GM23338 (cell line): ENCODE measurements at regions not wholly inside any gene's neighbourhood (a gene's known extent, or its start where the extent isn't known, plus 50 kb on each side); places are given as distances from the start of the nearest gene placed in this dataset.

Experiments
- ATAC-seq: fragments of 200-7000 bp; cut with Tn5 transposase; 3 replicates; pipeline ENCODE4 v1.9.1; 2020
- DNase-seq: peaks from one replicate; pipeline ENCODE4 v3.0.0-alpha.2; 2015; ENCODE audit warnings: low spot score
- H2AFZ ChIP-seq: fragments of 200-600 bp; sonication (generic); 2 replicates; pipeline ENCODE4 v1.8.0; 2016; ENCODE audit warnings: antibody characterized with exemption, mild to moderate bottlenecking, moderate library complexity
- H3F3A ChIP-seq: fragments of 200-600 bp; sonication (generic); replicated peaks from 2 replicates; pipeline ENCODE4 v1.8.0; 2017; ENCODE audit warnings: antibody characterized with exemption, mixed run types, low read depth
- H3K27ac ChIP-seq: fragments of 200-600 bp; sonication (generic); 2 replicates; pipeline ENCODE4 v1.6.1; 2016; ENCODE audit warnings: low read depth
- H3K27me3 ChIP-seq: fragments of 200-600 bp; sonication (generic); 2 replicates; pipeline ENCODE4 v1.8.0; 2016; ENCODE audit warnings: mild to moderate bottlenecking, mixed run types, moderate library complexity; ENCODE audit not compliant: insufficient read depth
- H3K36me3 ChIP-seq: fragments of 200-600 bp; sonication (generic); 2 replicates; pipeline ENCODE4 v1.8.0; 2016; ENCODE audit warnings: mild to moderate bottlenecking; ENCODE audit not compliant: insufficient read depth
- H3K4me1 ChIP-seq: fragments of 200-600 bp; sonication (generic); 2 replicates; pipeline ENCODE4 v1.8.0; 2016; ENCODE audit warnings: mild to moderate bottlenecking, moderate library complexity; ENCODE audit not compliant: insufficient read depth
- H3K4me2 ChIP-seq: fragments of 200-600 bp; sonication (generic); 2 replicates; pipeline ENCODE4 v1.7.1; 2017; ENCODE audit warnings: mixed run types
- H3K4me3 ChIP-seq: fragments of 200-600 bp; sonication (generic); 2 replicates; pipeline ENCODE4 v1.6.1; 2016; ENCODE audit warnings: mixed run types
- H3K79me2 ChIP-seq: fragments of 200-600 bp; sonication (generic); replicated peaks from 2 replicates; pipeline ENCODE4 v1.8.0; 2017; ENCODE audit warnings: mild to moderate bottlenecking; ENCODE audit not compliant: insufficient read depth
- H3K9me2 ChIP-seq: fragments of 200-600 bp; sonication (generic); 2 replicates; pipeline ENCODE4 v1.8.0; 2017; ENCODE audit not compliant: insufficient read depth
- H4K20me1 ChIP-seq: fragments of 200-600 bp; sonication (generic); replicated peaks from 2 replicates; pipeline ENCODE4 v1.8.0; 2017; ENCODE audit warnings: mild to moderate bottlenecking; ENCODE audit not compliant: insufficient read depth
- H3K27ac Mint-ChIP-seq: 2 replicates; pipeline ENCODE4 v1.8.0; 2020; ENCODE audit warnings: inconsistent platforms, mild to moderate bottlenecking, moderate library complexity, mixed read lengths
- H3K27me3 Mint-ChIP-seq: 3 replicates; pipeline ENCODE4 v1.8.0; 2022; ENCODE audit warnings: low read depth, mild to moderate bottlenecking, moderate library complexity, mixed read lengths, inconsistent platforms; ENCODE audit not compliant: insufficient read depth, poor library complexity
- H3K36me3 Mint-ChIP-seq: 3 replicates; pipeline ENCODE4 v1.8.0; 2021; ENCODE audit warnings: low read depth, mild to moderate bottlenecking, inconsistent platforms, moderate library complexity, mixed read lengths
- H3K4me1 Mint-ChIP-seq: 3 replicates; pipeline ENCODE4 v1.8.0; 2020; ENCODE audit warnings: mild to moderate bottlenecking, inconsistent platforms, mixed read lengths
- H3K4me3 Mint-ChIP-seq: 3 replicates; pipeline ENCODE4 v1.8.0; 2021; ENCODE audit warnings: moderate library complexity, mild to moderate bottlenecking, inconsistent platforms, mixed read lengths
- H3K9me3 Mint-ChIP-seq: 3 replicates; pipeline ENCODE4 v1.8.0; 2020; ENCODE audit warnings: moderate library complexity, mild to moderate bottlenecking, inconsistent platforms, mixed read lengths
- CREB1 ChIP-seq: fragments of 250-450 bp; sonication (Bioruptor Pico); IDR thresholded peaks from 2 replicates; pipeline ENCODE4 v1.5.0; 2020; ENCODE audit warnings: low read depth, mild to moderate bottlenecking, moderate library complexity
- ETS1 ChIP-seq: IDR thresholded peaks from 2 replicates; pipeline ENCODE4 v1.6.1; 2016; ENCODE audit warnings: antibody characterized with exemption
- EZH2 ChIP-seq: fragments of 200-600 bp; sonication (generic); IDR thresholded peaks from one replicate; pipeline ENCODE4 v1.8.0; 2017; ENCODE audit warnings: antibody characterized with exemption, mild to moderate bottlenecking, low read depth; ENCODE audit not compliant: unreplicated experiment
- EZH2phosphoT487 ChIP-seq: fragments of 200-600 bp; sonication (generic); IDR thresholded peaks from one replicate; pipeline ENCODE4 v1.8.1; 2018; ENCODE audit warnings: antibody characterized with exemption; ENCODE audit not compliant: unreplicated experiment
- JUNB ChIP-seq: IDR thresholded peaks from one replicate; pipeline ENCODE4 v1.6.1; 2016; ENCODE audit warnings: antibody characterized with exemption; ENCODE audit not compliant: unreplicated experiment
- NANOG ChIP-seq: IDR thresholded peaks from 2 replicates; pipeline ENCODE4 v1.6.1; 2016; ENCODE audit warnings: antibody characterized with exemption, borderline replicate concordance
- POLR2AphosphoS5 ChIP-seq: IDR thresholded peaks from 2 replicates; pipeline ENCODE4 v1.6.1; 2016; ENCODE audit warnings: antibody characterized with exemption, low read depth
- STAT1 ChIP-seq: IDR thresholded peaks from one replicate; pipeline ENCODE4 v1.6.1; 2016; ENCODE audit warnings: antibody characterized with exemption; ENCODE audit not compliant: unreplicated experiment
- ZNF114 ChIP-seq: fragments of 250-450 bp; sonication (Bioruptor Pico); IDR thresholded peaks from 2 replicates; pipeline ENCODE4 v1.5.0; 2020; ENCODE audit warnings: mild to moderate bottlenecking, moderate library complexity
- ZNF331 ChIP-seq: fragments of 250-450 bp; sonication (Bioruptor Pico); IDR thresholded peaks from 2 replicates; pipeline ENCODE4 v1.5.0; 2020; ENCODE audit warnings: low read depth, mild to moderate bottlenecking, moderate library complexity
- ZNF462 ChIP-seq: fragments of 250-450 bp; sonication (Bioruptor Pico); IDR thresholded peaks from 2 replicates; pipeline ENCODE4 v1.5.0; 2020; ENCODE audit warnings: mild to moderate bottlenecking, moderate library complexity
- TF ChIP-seq, protein P1 (sequence below), 2 experiments: fragments of 200-600 bp in 1 of 2; sonication (generic) in 1 of 2; conservative IDR thresholded peaks; 2 replicates each; pipeline versions ENCODE4 v1.5.1 to v1.6.1; 2016 to 2017; ENCODE audit warnings: antibody characterized with exemption in 2 of 2, low read depth in 2 of 2, mild to moderate bottlenecking in 2 of 2, moderate library complexity in 1 of 2
- TF ChIP-seq, protein P2 (sequence below): IDR thresholded peaks from one replicate; pipeline ENCODE4 v1.6.1; 2018; ENCODE audit warnings: antibody characterized with exemption; ENCODE audit not compliant: unreplicated experiment

DNA sequence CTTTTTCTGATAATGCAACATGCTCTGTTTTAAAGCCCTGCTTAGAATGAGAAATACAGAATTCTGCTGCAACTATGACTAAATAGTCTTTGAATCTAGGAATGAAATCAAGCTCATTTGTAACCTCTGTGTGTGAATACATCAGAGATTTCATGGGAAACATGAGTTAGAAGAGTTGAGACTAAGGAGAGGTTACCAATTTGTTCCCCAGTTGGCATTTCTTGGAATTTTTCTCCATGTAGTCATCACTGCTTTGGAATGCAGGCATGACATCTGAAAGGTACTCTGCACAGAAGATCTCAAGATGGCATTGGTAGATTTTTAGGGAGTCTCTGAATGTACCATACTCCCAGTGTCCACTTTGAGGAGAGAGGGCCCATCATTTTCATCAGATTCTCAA is 237.2 kb downstream of the TFAP2A start:
- Histone ChIP-seq H3K4me1 (no peaks in the 10 kb centered on the region), H3K4me3 (no peak overlapping the region), H3K27ac (no peak overlapping the region), H4K20me1 (no peaks in the 10 kb centered on the region), H2AFZ (no peak overlapping the region; the same call in 1 of the 2 replicates), H3K9me2 (no peaks in the 10 kb centered on the region), H3K79me2 (no peaks in the 10 kb centered on the region), H3K27me3 (no peaks in the 10 kb centered on the region), H3K4me2 (no peak overlapping the region), H3K36me3 (no peaks in the 10 kb centered on the region), H3F3A (no peaks in the 10 kb centered on the region)
- H3K4me3 Mint-ChIP-seq, result no peak overlapping the region
- peaks cover 2% of the 10 kb centered on the region for H3K27me3 Mint-ChIP-seq
- TF ChIP-seq ZNF462 (CRISPR knock-in tag), result no peak
- no peak for TF ChIP-seq ETS1
- TF ChIP-seq POLR2AphosphoS5, result no peak
- no peak for TF ChIP-seq JUNB
- TF ChIP-seq EZH2, result no peak
- TF ChIP-seq CREB1 (CRISPR knock-in tag), result no peak
- TF ChIP-seq, protein P1, sequence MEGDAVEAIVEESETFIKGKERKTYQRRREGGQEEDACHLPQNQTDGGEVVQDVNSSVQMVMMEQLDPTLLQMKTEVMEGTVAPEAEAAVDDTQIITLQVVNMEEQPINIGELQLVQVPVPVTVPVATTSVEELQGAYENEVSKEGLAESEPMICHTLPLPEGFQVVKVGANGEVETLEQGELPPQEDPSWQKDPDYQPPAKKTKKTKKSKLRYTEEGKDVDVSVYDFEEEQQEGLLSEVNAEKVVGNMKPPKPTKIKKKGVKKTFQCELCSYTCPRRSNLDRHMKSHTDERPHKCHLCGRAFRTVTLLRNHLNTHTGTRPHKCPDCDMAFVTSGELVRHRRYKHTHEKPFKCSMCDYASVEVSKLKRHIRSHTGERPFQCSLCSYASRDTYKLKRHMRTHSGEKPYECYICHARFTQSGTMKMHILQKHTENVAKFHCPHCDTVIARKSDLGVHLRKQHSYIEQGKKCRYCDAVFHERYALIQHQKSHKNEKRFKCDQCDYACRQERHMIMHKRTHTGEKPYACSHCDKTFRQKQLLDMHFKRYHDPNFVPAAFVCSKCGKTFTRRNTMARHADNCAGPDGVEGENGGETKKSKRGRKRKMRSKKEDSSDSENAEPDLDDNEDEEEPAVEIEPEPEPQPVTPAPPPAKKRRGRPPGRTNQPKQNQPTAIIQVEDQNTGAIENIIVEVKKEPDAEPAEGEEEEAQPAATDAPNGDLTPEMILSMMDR (conservative IDR thresholded peaks at IDR 0.05; ENCODE audit: low read depth in 2 of 2), result no peak
- no peak for TF ChIP-seq NANOG
- TF ChIP-seq EZH2phosphoT487, result no peak
- TF ChIP-seq, protein P2, sequence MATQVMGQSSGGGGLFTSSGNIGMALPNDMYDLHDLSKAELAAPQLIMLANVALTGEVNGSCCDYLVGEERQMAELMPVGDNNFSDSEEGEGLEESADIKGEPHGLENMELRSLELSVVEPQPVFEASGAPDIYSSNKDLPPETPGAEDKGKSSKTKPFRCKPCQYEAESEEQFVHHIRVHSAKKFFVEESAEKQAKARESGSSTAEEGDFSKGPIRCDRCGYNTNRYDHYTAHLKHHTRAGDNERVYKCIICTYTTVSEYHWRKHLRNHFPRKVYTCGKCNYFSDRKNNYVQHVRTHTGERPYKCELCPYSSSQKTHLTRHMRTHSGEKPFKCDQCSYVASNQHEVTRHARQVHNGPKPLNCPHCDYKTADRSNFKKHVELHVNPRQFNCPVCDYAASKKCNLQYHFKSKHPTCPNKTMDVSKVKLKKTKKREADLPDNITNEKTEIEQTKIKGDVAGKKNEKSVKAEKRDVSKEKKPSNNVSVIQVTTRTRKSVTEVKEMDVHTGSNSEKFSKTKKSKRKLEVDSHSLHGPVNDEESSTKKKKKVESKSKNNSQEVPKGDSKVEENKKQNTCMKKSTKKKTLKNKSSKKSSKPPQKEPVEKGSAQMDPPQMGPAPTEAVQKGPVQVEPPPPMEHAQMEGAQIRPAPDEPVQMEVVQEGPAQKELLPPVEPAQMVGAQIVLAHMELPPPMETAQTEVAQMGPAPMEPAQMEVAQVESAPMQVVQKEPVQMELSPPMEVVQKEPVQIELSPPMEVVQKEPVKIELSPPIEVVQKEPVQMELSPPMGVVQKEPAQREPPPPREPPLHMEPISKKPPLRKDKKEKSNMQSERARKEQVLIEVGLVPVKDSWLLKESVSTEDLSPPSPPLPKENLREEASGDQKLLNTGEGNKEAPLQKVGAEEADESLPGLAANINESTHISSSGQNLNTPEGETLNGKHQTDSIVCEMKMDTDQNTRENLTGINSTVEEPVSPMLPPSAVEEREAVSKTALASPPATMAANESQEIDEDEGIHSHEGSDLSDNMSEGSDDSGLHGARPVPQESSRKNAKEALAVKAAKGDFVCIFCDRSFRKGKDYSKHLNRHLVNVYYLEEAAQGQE, result no peak
- TF ChIP-seq ZNF114 (CRISPR knock-in tag), result no peak
- no peak for TF ChIP-seq STAT1
- TF ChIP-seq ZNF331 (CRISPR knock-in tag), result no peak
- no peak overlapping the region for H3K27ac Mint-ChIP-seq
- H3K36me3 Mint-ChIP-seq, result no peaks in the 10 kb centered on the region
- no peak for DNase-seq
- no peaks in the 10 kb centered on the region for H3K9me3 Mint-ChIP-seq
- peaks cover 5% of the 10 kb centered on the region; the same call in 2 of the 3 replicates for H3K4me1 Mint-ChIP-seq
- ATAC-seq, result no peak
